DOHH2 (cell line): ENCODE measurements at regions not wholly inside any gene's neighbourhood (a gene's known extent, or its start where the extent isn't known, plus 50 kb on each side); places are given as distances from the start of the nearest gene placed in this dataset.
"Not testable (repeated sequence)": the region's sequence is repeated elsewhere in the genome, so short reads cannot be mapped to it uniquely, and the experiment has no call there.

ENCODE experiments used
- H3F3A ChIP-seq: fragments of 200-600 bp; sonication (generic), shearing (Covaris generic); 2 replicates; pipeline ENCODE4 v1.6.0; 2016; ENCODE audit warnings: antibody characterized with exemption, mild to moderate bottlenecking; ENCODE audit not compliant: control insufficient read depth, insufficient read depth
- H3K27ac ChIP-seq: fragments of 200-600 bp; sonication (generic); 2 replicates; pipeline ENCODE4 v1.5.1; 2014; ENCODE audit warnings: low read depth, mild to moderate bottlenecking, low read length, moderate library complexity
- H3K27me3 ChIP-seq: fragments of 200-600 bp; sonication (generic); 2 replicates; pipeline ENCODE4 v1.6.1; 2014; ENCODE audit warnings: mild to moderate bottlenecking, low read length, mixed read lengths; ENCODE audit not compliant: control insufficient read depth
- H3K36me3 ChIP-seq: fragments of 200-600 bp; sonication (generic); 2 replicates; pipeline ENCODE4 v1.6.1; 2014; ENCODE audit warnings: mild to moderate bottlenecking, low read length, moderate library complexity, mixed read lengths; ENCODE audit not compliant: control insufficient read depth
- H3K4me1 ChIP-seq: fragments of 200-600 bp; sonication (generic); 2 replicates; pipeline ENCODE4 v1.6.1; 2014; ENCODE audit warnings: mild to moderate bottlenecking, low read length, mixed read lengths; ENCODE audit not compliant: control insufficient read depth
- H3K4me2 ChIP-seq: fragments of 200-600 bp; sonication (generic); 2 replicates; pipeline ENCODE4 v1.6.0; 2014; ENCODE audit warnings: mild to moderate bottlenecking, low read length, moderate library complexity
- H3K4me3 ChIP-seq: fragments of 200-600 bp; sonication (generic); 2 replicates; pipeline ENCODE4 v1.5.1; 2014; ENCODE audit warnings: mild to moderate bottlenecking, low read length, mixed read lengths
- H3K79me2 ChIP-seq: fragments of 200-600 bp; sonication (generic); 2 replicates; pipeline ENCODE4 v1.6.1; 2014; ENCODE audit warnings: mild to moderate bottlenecking, low read length, mixed read lengths; ENCODE audit not compliant: control insufficient read depth
- H3K9me2 ChIP-seq: fragments of 200-600 bp; sonication (generic); replicated peaks from 2 replicates; pipeline ENCODE4 v1.6.1; 2014; ENCODE audit warnings: mild to moderate bottlenecking, low read length, mixed read lengths; ENCODE audit not compliant: control insufficient read depth
- H3K9me3 ChIP-seq: fragments of 200-600 bp; sonication (generic); 2 replicates; pipeline ENCODE4 v1.6.1; 2014; ENCODE audit warnings: antibody characterized with exemption, low read length, mixed read lengths; ENCODE audit not compliant: control insufficient read depth, insufficient read depth
- H4K20me1 ChIP-seq: fragments of 200-600 bp; sonication (generic); 2 replicates; pipeline ENCODE4 v1.6.0; 2014; ENCODE audit warnings: low read depth, mild to moderate bottlenecking, antibody characterized with exemption, low read length, moderate library complexity; ENCODE audit not compliant: control insufficient read depth, insufficient read depth
- EZH2phosphoT487 ChIP-seq: fragments of 200-600 bp; sonication (generic); IDR thresholded peaks from 2 replicates; pipeline ENCODE4 v1.6.1; 2017; ENCODE audit warnings: borderline replicate concordance, mild to moderate bottlenecking, antibody characterized with exemption, low read length, moderate library complexity, mixed read lengths
- TF ChIP-seq, protein P1 (sequence below): fragments of 200-600 bp; sonication (generic); IDR thresholded peaks from one replicate; pipeline ENCODE4 v1.5.1; 2014; ENCODE audit warnings: antibody characterized with exemption, mild to moderate bottlenecking, low read depth, low read length; ENCODE audit not compliant: poor library complexity, severe bottlenecking

DNA sequence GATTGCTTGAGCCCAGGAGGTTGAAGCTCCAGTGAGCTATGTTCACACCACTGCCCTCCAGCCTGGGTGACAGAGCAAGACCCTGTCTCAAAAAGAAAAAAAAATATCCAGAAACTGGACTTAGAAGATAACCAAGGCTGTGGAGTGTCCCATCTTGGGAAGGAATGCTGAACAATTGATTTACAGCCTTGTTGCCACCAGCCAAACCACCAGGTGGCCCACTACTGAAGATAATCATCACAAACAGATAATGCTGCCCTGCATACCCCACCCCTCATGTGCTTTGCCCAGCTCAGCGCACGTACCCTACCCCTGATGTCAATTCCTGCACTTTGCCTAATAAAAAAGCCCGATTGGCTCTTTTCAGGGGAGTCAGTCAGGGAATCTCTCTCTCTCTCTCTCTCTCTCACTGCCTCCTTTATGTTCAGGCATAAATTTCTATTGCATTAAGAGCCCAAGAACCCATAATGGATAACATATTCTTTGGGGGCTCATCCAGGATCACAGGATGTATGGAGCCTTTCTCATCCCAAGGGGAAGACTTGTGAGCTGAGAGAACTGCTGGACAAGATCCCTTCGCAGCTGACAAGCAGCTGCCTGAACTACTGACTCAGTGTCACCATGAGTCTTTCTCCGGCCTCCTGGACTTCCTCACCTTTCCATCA, 166.4 kb downstream of the CD24 start:
- Histone ChIP-seq H3K9me3 (peaks cover 20% of the 10 kb centered on the region), H3K4me1 (peaks cover 7% of the 10 kb centered on the region; the same call in 1 of the 2 replicates), H3K79me2 (no peaks in the 10 kb centered on the region), H3K4me3 (no peak overlapping the region), H3K36me3 (no peaks in the 10 kb centered on the region), H3K9me2 (no peaks in the 10 kb centered on the region), H3K4me2 (no peak overlapping the region), H3F3A (no peaks in the 10 kb centered on the region), H3K27me3 (no peaks in the 10 kb centered on the region), H3K27ac (no peak overlapping the region), H4K20me1 (no peaks in the 10 kb centered on the region)
- TF ChIP-seq EZH2phosphoT487, result no peak
- TF ChIP-seq, protein P1, sequence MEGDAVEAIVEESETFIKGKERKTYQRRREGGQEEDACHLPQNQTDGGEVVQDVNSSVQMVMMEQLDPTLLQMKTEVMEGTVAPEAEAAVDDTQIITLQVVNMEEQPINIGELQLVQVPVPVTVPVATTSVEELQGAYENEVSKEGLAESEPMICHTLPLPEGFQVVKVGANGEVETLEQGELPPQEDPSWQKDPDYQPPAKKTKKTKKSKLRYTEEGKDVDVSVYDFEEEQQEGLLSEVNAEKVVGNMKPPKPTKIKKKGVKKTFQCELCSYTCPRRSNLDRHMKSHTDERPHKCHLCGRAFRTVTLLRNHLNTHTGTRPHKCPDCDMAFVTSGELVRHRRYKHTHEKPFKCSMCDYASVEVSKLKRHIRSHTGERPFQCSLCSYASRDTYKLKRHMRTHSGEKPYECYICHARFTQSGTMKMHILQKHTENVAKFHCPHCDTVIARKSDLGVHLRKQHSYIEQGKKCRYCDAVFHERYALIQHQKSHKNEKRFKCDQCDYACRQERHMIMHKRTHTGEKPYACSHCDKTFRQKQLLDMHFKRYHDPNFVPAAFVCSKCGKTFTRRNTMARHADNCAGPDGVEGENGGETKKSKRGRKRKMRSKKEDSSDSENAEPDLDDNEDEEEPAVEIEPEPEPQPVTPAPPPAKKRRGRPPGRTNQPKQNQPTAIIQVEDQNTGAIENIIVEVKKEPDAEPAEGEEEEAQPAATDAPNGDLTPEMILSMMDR, result no peak

DNA sequence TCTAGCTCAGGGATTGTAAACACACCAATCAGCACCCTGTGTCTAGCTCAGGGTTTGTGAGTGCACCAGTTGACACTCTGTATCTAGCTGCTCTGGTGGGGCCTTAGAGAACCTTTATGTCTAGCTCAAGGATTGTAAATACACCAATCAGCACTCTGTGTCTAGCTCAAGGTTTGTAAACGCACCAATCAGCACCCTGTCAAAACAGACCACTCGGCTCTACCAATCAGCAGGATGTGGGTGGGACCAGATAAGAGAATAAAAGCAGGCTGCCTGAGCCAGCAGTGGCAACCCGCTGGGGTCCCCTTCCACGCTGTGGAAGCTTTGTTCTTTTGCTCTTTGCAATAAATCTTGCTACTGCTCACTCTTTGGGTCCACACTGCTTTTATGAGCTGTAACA, 168.3 kb downstream of the CD24 start:
- H3K4me2 ChIP-seq, H3K79me2 ChIP-seq, H3F3A ChIP-seq, H3K27ac ChIP-seq, H3K9me2 ChIP-seq, H4K20me1 ChIP-seq, H3K4me3 ChIP-seq, H3K4me1 ChIP-seq, H3K27me3 ChIP-seq, H3K36me3 ChIP-seq: not testable (repeated sequence)
- peaks cover 20% of the 10 kb centered on the region for H3K9me3 ChIP-seq

DNA sequence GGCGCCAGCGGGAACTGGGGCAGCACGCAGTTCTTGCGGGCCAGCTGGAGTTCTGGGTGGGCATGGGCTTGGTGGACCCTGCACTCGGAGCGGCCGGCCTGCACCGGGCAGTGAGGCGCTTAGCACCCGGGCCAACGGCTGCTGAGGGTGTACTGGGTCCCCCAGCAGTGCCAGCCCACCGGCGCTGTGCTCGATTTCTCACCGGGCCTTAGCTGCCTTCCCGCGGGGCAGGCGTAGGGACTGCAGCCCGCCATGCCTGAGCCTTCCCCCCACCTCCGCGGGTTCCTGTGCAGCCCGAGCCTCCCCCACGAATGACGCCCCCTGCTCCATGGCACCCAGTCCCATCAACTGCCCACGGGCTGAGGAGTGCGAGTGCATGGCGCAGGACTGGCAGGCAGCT, 168.8 kb downstream of the CD24 start:
- Histone ChIP-seq H3K27ac (no peak overlapping the region), H3F3A (no peaks in the 10 kb centered on the region), H3K4me1 (peaks cover 7% of the 10 kb centered on the region; the same call in 1 of the 2 replicates), H3K27me3 (no peaks in the 10 kb centered on the region), H3K4me2 (no peak overlapping the region), H3K9me2 (no peaks in the 10 kb centered on the region), H3K36me3 (no peaks in the 10 kb centered on the region), H3K4me3 (no peak overlapping the region), H3K9me3 (peaks cover 20% of the 10 kb centered on the region), H4K20me1 (no peaks in the 10 kb centered on the region), H3K79me2 (no peaks in the 10 kb centered on the region)
- TF ChIP-seq, protein P1, result no peak
- no peak for TF ChIP-seq EZH2phosphoT487

DNA sequence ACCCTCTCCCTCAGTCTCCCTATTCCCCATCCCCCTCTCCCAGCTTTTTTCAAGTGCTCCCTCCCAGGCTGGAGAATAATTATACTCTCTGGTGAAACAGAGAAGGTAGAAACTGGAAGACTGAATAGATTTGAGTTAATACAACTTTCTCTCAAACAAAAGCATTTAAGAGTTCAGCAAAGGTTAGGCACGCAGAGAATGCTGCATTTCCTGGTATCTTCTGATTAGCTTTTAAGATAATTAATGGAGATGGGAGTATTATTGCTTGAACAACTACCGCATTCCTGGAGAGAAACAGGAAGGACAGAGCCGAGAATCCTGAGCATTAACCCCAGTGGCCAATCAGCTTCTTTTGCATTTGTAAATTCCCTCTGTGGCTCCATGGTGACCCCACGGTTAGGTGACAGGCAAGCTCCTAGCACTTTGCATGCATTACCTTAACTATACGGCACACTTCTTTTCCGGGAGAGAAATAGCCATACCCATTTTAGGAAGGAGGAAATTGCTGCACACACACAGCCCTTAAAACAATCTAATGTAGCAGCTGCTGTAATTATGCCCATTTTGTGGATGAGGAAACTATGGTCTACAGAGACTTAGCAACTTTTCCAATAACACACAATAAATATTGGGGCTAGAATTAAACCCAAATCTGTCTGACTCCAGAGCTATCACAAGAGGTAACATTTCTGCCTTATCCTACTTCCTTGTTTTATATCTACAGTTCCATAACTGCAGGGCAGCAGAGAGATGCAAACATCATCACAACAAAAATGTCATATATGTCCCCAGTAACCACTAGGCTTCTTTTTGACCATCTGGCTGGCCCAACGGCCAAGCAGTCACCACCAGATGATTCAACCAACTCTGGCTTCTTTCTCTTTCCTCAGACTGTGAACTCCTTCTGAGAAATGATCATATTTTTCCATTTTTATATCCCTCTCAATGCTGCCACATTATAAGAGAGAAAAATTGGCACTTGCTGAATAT, 169.9 kb downstream of the CD24 start:
- Histone ChIP-seq H3K9me2 (no peaks in the 10 kb centered on the region), H3K27ac (no peak overlapping the region), H3K36me3 (no peaks in the 10 kb centered on the region), H3K4me1 (no peaks in the 10 kb centered on the region), H3K4me3 (no peak overlapping the region), H3K9me3 (peaks cover 20% of the 10 kb centered on the region), H3K27me3 (no peaks in the 10 kb centered on the region), H3K79me2 (no peaks in the 10 kb centered on the region), H4K20me1 (no peaks in the 10 kb centered on the region), H3K4me2 (no peak overlapping the region), H3F3A (no peaks in the 10 kb centered on the region)
- no peak for TF ChIP-seq EZH2phosphoT487
- TF ChIP-seq, protein P1, result no peak
